CD14-positive monocyte (primary cell): ENCODE measurements at regions not wholly inside any gene's neighbourhood (a gene's known extent, or its start where the extent isn't known, plus 50 kb on each side); places are given as distances from the start of the nearest gene placed in this dataset.

Source experiments
- DNase-seq, 3 donors: peaks; one replicate each; pipeline ENCODE4 v3.0.0-alpha.2; 2011 to 2022
- H2AFZ ChIP-seq: 2 replicates; pipeline ENCODE4 v1.6.0; 2012; ENCODE audit warnings: mild to moderate bottlenecking, low read depth, low read length, inconsistent platforms; ENCODE audit not compliant: insufficient read depth, poor library complexity, severe bottlenecking
- H3K27ac ChIP-seq, 2 donors: 1 replicate in 1 of 2; 2 replicates in 1 of 2; pipeline ENCODE4 v1.5.1; 2012 to 2013; ENCODE audit warnings: low read length in 2 of 2, control low read depth in 1 of 2, inconsistent platforms in 1 of 2, low read depth in 1 of 2, mild to moderate bottlenecking in 1 of 2
- H3K27me3 ChIP-seq, 2 donors: one replicate each; pipeline versions ENCODE4 v1.6.0 to v1.6.1; 2011 to 2013; ENCODE audit warnings: low read length in 2 of 2; ENCODE audit not compliant: control insufficient read depth in 2 of 2, insufficient read depth in 2 of 2
- H3K36me3 ChIP-seq, 2 donors: replicated peaks in 1 of 2; 1 replicate in 1 of 2; 2 replicates in 1 of 2; pipeline versions ENCODE4 v1.5.1 to v1.6.1; 2012 to 2013; ENCODE audit warnings: low read length in 2 of 2, control low read depth in 1 of 2, inconsistent platforms in 1 of 2, mild to moderate bottlenecking in 1 of 2; ENCODE audit not compliant: insufficient read depth in 2 of 2, control insufficient read depth in 1 of 2
- H3K4me1 ChIP-seq, 2 donors: 1 replicate in 1 of 2; 2 replicates in 1 of 2; pipeline versions ENCODE4 v1.5.1 to v1.6.1; 2012 to 2013; ENCODE audit warnings: low read length in 2 of 2, control low read depth in 1 of 2, inconsistent platforms in 1 of 2, mild to moderate bottlenecking in 1 of 2, moderate library complexity in 1 of 2; ENCODE audit not compliant: insufficient read depth in 2 of 2, control insufficient read depth in 1 of 2
- H3K4me2 ChIP-seq: replicated peaks from 2 replicates; pipeline ENCODE3; 2012; ENCODE audit warnings: low read length, moderate library complexity, mild to moderate bottlenecking; ENCODE audit not compliant: poor library complexity, severe bottlenecking; ENCODE audit errors: extremely low read depth
- H3K4me3 ChIP-seq, 3 experiments: fragments of 200-600 bp in 1 of 3; sonication (generic) in 1 of 3; replicated peaks in 1 of 3; 1 replicate in 2 of 3; 2 replicates in 1 of 3; pipeline ENCODE4 v1.5.1; 2011 to 2013; ENCODE audit warnings: low read length in 3 of 3, mild to moderate bottlenecking in 3 of 3, control low read depth in 2 of 3, low read depth in 2 of 3, inconsistent platforms in 1 of 3, moderate library complexity in 1 of 3
- H3K79me2 ChIP-seq: 2 replicates; pipeline ENCODE4 v1.6.0; 2012; ENCODE audit warnings: mild to moderate bottlenecking, control low read depth, inconsistent platforms, low read length, moderate library complexity; ENCODE audit not compliant: insufficient read depth
- H3K9ac ChIP-seq: 2 replicates; pipeline ENCODE4 v1.6.0; 2017; ENCODE audit warnings: low read length, mild to moderate bottlenecking; ENCODE audit not compliant: insufficient read depth, poor library complexity, severe bottlenecking
- H3K9me3 ChIP-seq, 2 donors: replicated peaks in 1 of 2; 1 replicate in 1 of 2; 2 replicates in 1 of 2; pipeline versions ENCODE4 v1.5.1 to v1.6.1; 2012 to 2013; ENCODE audit warnings: low read length in 2 of 2, control low read depth in 1 of 2; ENCODE audit not compliant: control insufficient read depth in 1 of 2, insufficient read depth in 1 of 2
- H4K20me1 ChIP-seq: 2 replicates; pipeline ENCODE4 v1.6.0; 2012; ENCODE audit warnings: mild to moderate bottlenecking, low read length, control low read depth, moderate library complexity; ENCODE audit not compliant: insufficient read depth
- H3K27ac Mint-ChIP-seq, 7 donors: one replicate each; pipeline ENCODE4 v1.8.0; 2020; ENCODE audit warnings: mild to moderate bottlenecking in 7 of 7, mixed read lengths in 7 of 7, moderate library complexity in 6 of 7, inconsistent platforms in 2 of 7
- H3K27me3 Mint-ChIP-seq, 3 donors: one replicate each; pipeline ENCODE4 v1.8.0; 2021 to 2022; ENCODE audit warnings: low read depth in 3 of 3, mild to moderate bottlenecking in 3 of 3, mixed read lengths in 3 of 3, moderate library complexity in 3 of 3, inconsistent platforms in 1 of 3
- H3K36me3 Mint-ChIP-seq, 2 donors: one replicate each; pipeline ENCODE4 v1.8.0; 2020; ENCODE audit warnings: mixed read lengths in 2 of 2, inconsistent platforms in 1 of 2, mild to moderate bottlenecking in 1 of 2
- H3K4me1 Mint-ChIP-seq: one replicate; pipeline ENCODE4 v1.8.0; 2020; ENCODE audit warnings: mild to moderate bottlenecking, mixed read lengths
- H3K4me3 Mint-ChIP-seq, 2 donors: one replicate each; pipeline ENCODE4 v1.8.0; 2020; ENCODE audit warnings: mild to moderate bottlenecking in 2 of 2, mixed read lengths in 2 of 2, moderate library complexity in 1 of 2
- H3K9me3 Mint-ChIP-seq, 7 donors: one replicate each; pipeline ENCODE4 v1.8.0; 2020 to 2022; ENCODE audit warnings: mixed read lengths in 7 of 7, mild to moderate bottlenecking in 6 of 7, moderate library complexity in 6 of 7, inconsistent platforms in 2 of 7
- CTCF ChIP-seq: fragments of 200-600 bp; IDR thresholded peaks from one replicate; pipeline ENCODE4 v1.8.0; 2022; ENCODE audit warnings: antibody characterized with exemption, mild to moderate bottlenecking
- WGBS: methylation state at CpG from one replicate; pipeline ENCODE4 v1.1.5; 2013; ENCODE audit warnings: missing lambda C conversion rate; ENCODE audit not compliant: insufficient coverage; 5-methylcytosine and 5-hydroxymethylcytosine counted together
- intact Hi-C, 2 donors: fragments of 100-400 bp; cut with micrococcal nuclease; formaldehyde crosslinking; loops; one replicate each; pipeline versions ENCODE4 v1.15.0 to v1.15.1; 2023

GRCh38 chr2:118321432-118322105 lies 233.3 kb downstream of the INSIG2 start:
- WGBS: 31% methylated on average over 3 of the region's 5 CpGs
- DNase-seq: no peak
- Mint-ChIP-seq H3K27me3 (peaks cover 5 to 20% (median 11%) of the 10 kb centered on the region in 3 donors), H3K4me3 (no peak overlapping the region), H3K36me3 (no peaks in the 10 kb centered on the region), H3K9me3 (peaks cover 2 to 8% (median 3%) of the 10 kb centered on the region in 7 donors), H3K27ac (peak overlapping the region in 1 of 7 donors; percentile 36), H3K4me1 (peaks cover 9% of the 10 kb centered on the region)
- Histone ChIP-seq H4K20me1 (no peaks in the 10 kb centered on the region), H3K79me2 (no peaks in the 10 kb centered on the region), H3K27ac (no peak overlapping the region), H2AFZ (no peak overlapping the region), H3K4me1 (no peaks in the 10 kb centered on the region), H3K9me3 (no peaks in the 10 kb centered on the region), H3K36me3 (no peaks in the 10 kb centered on the region), H3K27me3 (peaks cover 0 to 3% of the 10 kb centered on the region in 2 donors), H3K4me2 (no peak overlapping the region), H3K4me3 (no peak overlapping the region), H3K9ac (no peak overlapping the region)
- intact Hi-C loops: no loop called here
- TF ChIP-seq CTCF: no peak

- intact Hi-C loops: no loop called here
- Histone ChIP-seq H3K4me1 (no peaks in the 10 kb centered on the region), H3K4me2 (no peak overlapping the region), H4K20me1 (no peaks in the 10 kb centered on the region), H3K9me3 (no peaks in the 10 kb centered on the region), H3K27me3 (peaks cover 0 to 3% of the 10 kb centered on the region in 2 donors), H3K36me3 (no peaks in the 10 kb centered on the region), H3K9ac (no peak overlapping the region), H3K27ac (no peak overlapping the region), H2AFZ (no peak overlapping the region), H3K4me3 (no peak overlapping the region), H3K79me2 (no peaks in the 10 kb centered on the region)
- H3K27me3 Mint-ChIP-seq: peaks cover 12 to 19% (median 13%) of the 10 kb centered on the region in 3 donors
- WGBS: 89% methylated on average over 4 of the region's 4 CpGs
- no peaks in the 10 kb centered on the region for H3K36me3 Mint-ChIP-seq
- DNase-seq: no peak
- TF ChIP-seq CTCF: no peak
- peaks cover 9% of the 10 kb centered on the region for H3K4me1 Mint-ChIP-seq
- H3K27ac Mint-ChIP-seq: no peak overlapping the region
- no peak overlapping the region for H3K4me3 Mint-ChIP-seq
- H3K9me3 Mint-ChIP-seq: peaks cover 2 to 8% (median 3%) of the 10 kb centered on the region in 7 donors
Measured at GRCh38 chr2:118320658-118321057, 232.4 kb downstream of the INSIG2 start.
